CD4-positive, alpha-beta T cell treated with Interleukin-6 for 4 hours (primary cell): ENCODE measurements at regions not wholly inside any gene's neighbourhood (a gene's known extent, or its start where the extent isn't known, plus 50 kb on each side); places are given as distances from the start of the nearest gene placed in this dataset.

Experiments used
- DNase-seq: peaks from one replicate; pipeline ENCODE4 v3.0.0-alpha.2; 2020; ENCODE audit warnings: mixed read lengths

DNA sequence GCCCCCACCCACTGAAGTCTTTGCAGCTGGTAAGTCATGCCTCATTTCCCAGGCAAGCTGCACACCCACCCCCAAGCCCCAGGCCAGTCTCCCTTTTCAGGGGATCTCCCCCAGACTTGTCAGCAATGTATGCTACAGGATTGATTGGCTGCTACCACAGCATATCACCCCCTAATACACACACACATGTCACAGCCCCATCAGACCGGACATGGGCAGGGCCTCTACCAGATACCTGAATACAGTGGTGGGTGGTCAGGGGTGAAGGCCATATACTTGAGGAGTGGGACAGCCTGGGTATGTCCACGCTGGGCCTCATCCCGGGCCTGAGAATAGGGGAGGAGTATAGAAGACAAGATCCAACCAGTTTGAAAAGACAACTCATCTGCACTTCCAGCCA, 63.4 kb upstream of the ARAP3 start:
- DNase-seq = no peak

GRCh38 chr5:141743866-141744272, 61.8 kb upstream of the ARAP3 start:
- DNase-seq = no peak

- DNase-seq = peak; percentile 6
Observed at GRCh38 chr5:141742866-141743851, 61.1 kb upstream of the ARAP3 start.

DNA sequence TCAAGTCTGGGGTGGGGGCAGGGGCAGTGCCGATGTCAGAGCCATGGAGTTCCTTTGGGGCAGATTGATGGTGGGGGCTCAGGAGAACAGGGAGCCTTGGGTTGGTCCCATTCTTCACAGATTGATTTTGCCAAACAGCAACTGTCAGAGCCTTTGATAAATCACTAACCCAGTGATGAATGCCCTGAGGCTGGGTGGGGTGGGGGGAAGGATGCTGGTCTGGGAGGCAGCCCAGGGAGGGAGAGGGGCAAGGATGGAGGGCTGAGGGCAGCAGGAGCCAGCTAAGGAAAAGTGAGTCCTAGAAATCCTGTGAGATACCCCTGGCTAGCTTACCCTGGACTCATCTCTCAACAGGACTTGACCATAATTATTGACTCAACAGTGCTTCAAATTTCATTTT, 60.1 kb upstream of the ARAP3 start:
- no peak for DNase-seq

DNA sequence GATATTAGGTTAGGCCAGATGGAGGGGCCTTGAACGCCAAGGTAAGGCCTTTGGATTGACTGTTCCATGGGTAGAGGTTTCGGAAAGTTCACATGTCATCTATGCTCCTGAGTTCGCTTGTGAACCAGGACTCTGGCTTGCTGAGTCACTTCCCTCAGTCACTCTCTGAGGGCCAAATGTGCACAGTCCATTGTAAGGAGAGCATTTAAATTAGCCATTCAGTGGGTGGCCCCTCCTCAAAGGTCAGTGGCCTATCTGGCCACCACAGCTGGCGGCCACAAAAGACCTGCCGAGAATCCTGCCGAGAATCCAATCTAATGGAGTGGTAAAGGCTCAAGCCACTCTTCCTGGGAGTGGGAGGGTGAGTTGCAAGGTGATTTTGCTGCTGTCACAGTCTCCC, 58.9 kb upstream of the ARAP3 start:
- no peak for DNase-seq

DNA sequence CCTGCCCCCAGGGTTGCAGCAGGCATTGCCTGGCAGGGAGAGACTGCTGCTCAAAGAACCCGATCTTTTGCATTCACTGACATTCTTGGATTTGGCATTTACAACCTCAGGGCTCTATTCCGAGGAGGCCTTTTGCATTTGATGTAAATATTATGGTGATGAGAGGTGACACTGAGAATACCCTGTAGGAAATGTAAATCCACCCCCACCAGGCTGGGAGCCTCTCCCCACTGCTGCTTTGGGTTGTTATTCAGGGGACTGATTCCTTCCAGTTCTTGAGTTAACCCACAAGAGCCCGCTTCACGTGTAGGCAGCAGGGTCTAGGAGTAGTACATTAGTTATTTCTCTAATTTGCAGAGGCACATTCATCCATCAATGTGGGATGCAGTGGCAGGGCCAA, 55.5 kb upstream of the ARAP3 start:
- no peak for DNase-seq

DNA sequence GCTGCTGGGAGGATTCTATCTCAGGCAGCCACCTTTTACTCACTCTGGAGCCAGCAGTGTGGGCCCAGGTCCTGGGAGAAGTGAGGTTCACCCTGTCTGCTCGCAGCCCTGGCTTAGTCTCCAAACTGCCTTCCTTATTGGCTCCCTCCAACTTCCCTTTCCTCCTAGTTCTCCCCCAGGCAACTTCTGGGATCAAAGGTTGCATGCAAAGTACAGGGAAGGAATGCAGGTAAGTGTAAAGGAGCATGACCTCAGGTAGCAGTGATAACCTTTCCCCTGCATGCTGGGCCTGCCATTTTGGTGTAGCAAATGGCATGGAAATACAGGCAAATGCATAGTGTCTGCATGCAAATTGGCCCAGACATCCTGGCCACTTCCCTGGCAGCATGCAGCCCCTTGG, 53.8 kb upstream of the ARAP3 start:
- no peak for DNase-seq

GRCh38 chr5:141734501-141735229, 52.6 kb upstream of the ARAP3 start:
- peak; percentile 27 for DNase-seq

DNA sequence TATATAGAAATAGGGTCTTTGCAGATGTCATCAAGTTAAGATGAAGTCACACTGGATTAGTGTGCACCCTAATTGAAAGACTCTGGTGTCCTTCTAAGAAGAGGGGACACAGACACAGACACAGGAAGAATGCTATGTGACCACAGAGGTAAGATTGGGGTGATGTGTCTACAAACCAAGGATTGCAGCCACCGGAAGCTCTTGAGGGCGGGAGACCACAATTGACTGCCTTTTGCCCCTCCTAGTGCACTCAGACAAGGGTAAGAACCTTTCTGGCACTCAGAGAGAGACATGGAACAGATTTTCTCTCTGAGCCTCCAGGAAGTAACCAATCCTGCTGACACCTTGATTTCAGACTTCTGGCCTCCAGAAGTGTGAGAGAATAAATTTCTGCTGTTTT, 51.2 kb upstream of the ARAP3 start:
- no peak for DNase-seq

- DNase-seq = no peak
Observed at GRCh38 chr5:141732417-141732816, 50.4 kb upstream of the ARAP3 start.
